ENCODE measurements at regions not wholly inside any gene's neighbourhood (a gene's known extent, or its start where the extent isn't known, plus 50 kb on each side); places are given as distances from the start of the nearest gene placed in this dataset.

- TF ChIP-seq CTCF (IDR thresholded peaks at IDR 0.05; ENCODE audit: poor library complexity): no peak
- TF ChIP-seq EZH2 (IDR thresholded peaks at IDR 0.05; ENCODE audit: borderline replicate concordance): no peak
Observed at GRCh38 chr4:161291222-161291621, 872.6 kb downstream of the FSTL5 start.
